ENCODE measurements at regions not wholly inside any gene's neighbourhood (a gene's known extent, or its start where the extent isn't known, plus 50 kb on each side); places are given as distances from the start of the nearest gene placed in this dataset.
"Not testable (repeated sequence)": the region's sequence is repeated elsewhere in the genome, so short reads cannot be mapped to it uniquely, and the experiment has no call there.

DNA sequence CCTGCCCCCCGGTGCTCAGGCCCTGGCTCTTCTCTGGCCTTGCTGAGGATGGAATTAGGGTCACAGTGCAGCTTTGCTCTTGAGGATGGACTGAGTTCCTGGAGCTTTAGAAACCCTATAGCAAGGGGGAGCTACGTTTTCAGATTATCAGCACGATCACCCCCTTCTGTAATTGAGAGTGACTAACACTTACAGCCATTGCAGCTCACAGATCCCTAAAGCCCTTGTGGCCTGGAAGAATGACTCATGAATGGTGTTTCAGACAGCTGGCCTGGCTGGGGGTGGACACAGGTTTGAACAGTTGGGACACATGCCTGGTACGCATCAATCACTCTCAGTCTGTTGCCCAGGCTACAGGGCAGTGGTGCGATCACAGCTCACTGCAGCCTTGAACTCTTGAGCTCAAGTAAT is 79.7 kb upstream of the IGFBP5 start:
- peak; percentile 53 for DNase-seq (ENCODE audit: low read depth)

- DNase-seq (ENCODE audit: low read depth): peak; percentile 37
These were observed 79.3 kb upstream of the IGFBP5 start for GRCh38 chr2:216774620-216775019.

GRCh38 chr2:216774180-216774579 is 78.8 kb upstream of the IGFBP5 start:
- DNase-seq (ENCODE audit: low read depth): no peak

DNA sequence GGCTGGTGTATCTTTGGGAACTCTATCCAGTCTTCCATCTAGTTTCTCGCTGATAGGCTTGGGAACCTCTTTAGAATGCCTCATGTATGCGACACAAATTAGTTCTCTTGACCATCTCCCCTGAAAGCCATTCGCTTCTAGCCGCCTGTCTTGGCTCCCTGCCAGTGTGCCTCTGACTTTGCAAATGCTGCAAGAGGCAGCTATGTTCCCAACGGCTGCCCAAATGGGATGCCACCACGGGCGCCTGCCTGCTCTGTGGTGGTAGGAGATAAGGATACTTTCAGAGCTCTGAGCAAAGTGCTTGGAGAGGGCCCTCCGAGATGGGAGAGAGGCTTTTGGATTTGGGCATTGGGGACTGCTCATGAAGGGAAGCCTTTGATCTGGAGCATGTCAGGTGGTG is 77.7 kb upstream of the IGFBP5 start:
- DNase-seq (ENCODE audit: low read depth): no peak

GRCh38 chr2:216770717-216771116 is 75.4 kb upstream of the IGFBP5 start:
- DNase-seq (ENCODE audit: low read depth): no peak

GRCh38 chr2:216770050-216770449 is 74.7 kb upstream of the IGFBP5 start:
- DNase-seq (ENCODE audit: low read depth): no peak

DNA sequence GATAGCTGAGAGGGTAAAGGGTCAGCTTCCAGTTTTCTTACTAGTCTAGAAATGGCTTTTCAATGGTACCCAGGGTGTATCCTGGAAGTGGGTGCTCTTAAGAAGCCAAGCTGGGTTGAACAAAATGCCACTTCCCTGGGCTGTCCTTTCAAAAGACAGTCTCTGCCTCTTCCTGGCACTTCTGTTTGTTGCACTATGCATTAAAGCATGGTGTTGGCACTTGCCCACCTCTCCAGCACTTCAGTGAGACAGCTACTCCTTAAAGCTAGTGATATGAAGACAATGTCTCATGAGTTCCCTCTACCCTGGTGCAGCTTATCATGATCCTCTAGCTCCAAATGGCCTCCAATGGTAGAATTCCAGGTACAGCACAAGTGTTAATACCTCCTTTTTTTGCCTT is 74.3 kb upstream of the IGFBP5 start:
- no peak for DNase-seq (ENCODE audit: low read depth)

DNA sequence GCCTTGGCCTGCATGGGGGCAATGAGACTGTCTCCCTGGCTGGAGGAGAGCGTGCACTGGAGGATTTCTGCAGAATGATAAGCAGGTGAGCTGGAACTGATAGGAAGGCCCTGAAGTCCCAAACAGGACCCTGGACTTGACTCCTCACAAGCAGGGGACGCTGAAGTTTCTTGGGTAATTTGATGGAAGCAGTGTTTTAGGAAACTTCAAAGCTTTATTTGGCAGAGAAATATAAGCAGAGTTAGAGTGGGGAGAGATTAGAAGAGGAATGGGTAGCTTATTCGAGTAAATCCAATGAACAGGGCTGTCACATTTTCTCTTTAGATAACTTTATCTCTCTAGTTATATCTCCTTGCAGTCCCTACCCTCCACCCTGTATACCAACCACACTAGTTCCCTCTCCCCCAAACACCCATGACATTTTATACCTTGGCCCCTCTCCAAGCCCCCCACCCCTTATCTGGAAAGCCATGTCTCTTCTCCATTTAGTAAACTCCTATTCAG is 73.6 kb upstream of the IGFBP5 start:
- DNase-seq (ENCODE audit: low read depth): peak; percentile 11

GRCh38 chr2:216765761-216766262 is 70.5 kb upstream of the IGFBP5 start:
- DNase-seq (ENCODE audit: low read depth): no peak

DNA sequence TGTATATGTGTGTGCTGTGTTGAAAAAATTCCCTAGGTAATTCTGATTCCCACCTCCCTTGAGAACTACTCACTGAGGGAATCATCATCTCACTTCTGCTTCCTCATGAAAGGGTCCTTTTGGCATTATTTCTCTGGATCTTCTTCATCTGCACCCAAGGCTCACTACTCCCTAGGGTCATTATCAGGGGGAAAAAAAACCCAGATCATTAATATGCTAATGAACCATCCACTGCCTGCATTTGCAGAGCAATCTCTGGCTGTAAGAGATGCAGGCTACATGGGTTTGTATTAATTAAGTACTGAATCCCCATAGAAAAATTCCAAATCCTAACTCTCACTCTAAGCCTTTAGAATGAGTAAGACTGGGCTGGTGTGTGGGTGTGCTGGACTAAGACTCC is 68.0 kb upstream of the IGFBP5 start:
- no peak for DNase-seq (ENCODE audit: low read depth)

- DNase-seq (ENCODE audit: low read depth): no peak
These were observed 66.5 kb upstream of the IGFBP5 start for GRCh38 chr2:216761809-216762208.

- no peak for DNase-seq (ENCODE audit: low read depth)
These were observed 65.8 kb upstream of the IGFBP5 start for GRCh38 chr2:216761133-216761532.

DNA sequence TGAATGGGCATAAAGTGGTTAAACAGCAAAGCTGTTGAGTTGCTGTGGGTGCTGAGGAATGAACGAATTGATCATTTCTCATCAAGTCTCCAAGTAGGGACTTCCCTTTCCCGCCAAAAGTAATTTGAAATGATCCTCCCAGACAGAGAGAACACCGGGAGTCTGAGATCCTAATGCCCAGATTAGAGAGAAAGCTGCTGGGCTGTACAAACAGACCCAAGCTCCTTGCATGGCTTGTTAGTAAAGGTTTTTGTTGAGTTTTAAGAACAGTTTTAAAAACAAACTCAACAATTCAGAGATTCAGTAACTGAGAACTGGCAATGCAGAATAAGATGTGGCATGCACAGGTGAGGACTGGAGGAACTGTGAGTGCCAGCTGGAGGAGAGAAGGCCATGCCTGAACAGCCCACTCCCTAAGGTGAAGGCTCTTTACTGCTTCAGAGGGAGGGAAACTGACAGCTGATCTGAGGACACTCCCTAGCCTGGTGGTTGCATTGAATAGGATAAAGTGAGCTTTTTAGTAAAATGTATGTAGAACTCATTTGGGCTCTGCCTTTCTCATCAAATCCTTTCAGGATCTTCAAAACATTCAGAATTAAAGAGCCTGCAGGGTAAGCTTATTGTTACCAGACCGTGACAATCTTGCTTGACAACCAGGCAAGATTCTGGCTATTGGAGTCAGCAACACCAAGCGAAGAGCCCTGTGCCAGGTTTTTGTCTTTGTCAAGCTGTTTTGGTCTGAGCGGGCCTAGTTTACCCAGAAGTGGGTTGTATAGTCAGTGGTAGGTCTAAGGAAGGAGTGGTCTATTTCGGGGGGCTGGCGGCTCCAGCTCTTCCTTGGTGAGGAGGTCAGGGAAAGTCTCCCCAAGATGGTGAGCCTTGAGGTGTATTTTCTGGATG is 63.2 kb upstream of the IGFBP5 start:
- no peak for DNase-seq (ENCODE audit: low read depth)

GRCh38 chr2:216757532-216757931 is 62.2 kb upstream of the IGFBP5 start:
- DNase-seq (ENCODE audit: low read depth): no peak

GRCh38 chr2:216756435-216756834 is 61.1 kb upstream of the IGFBP5 start:
- no peak for DNase-seq (ENCODE audit: low read depth)

DNA sequence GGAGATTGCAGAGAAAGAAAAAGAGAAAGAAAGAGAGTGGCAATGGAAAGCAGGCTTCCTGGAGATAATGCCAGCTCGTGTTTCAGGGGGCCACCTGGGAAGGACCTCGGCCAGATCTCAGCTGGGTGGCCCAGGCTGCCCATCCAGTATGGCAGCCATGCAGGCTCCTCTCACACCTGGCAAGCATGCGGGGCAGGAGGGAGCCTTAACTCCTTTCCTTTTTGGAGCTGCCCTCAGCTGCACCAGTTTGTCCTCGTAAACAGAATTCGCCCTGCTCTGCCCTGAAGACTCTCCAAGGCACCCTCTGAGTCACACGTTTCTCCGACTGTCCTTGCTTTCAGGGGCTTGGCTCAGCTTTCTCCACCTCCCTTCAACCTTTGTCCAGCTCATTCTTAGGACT is 59.5 kb upstream of the IGFBP5 start:
- DNase-seq (ENCODE audit: low read depth): no peak

- no peak for DNase-seq (ENCODE audit: low read depth)
These were observed 59.0 kb upstream of the IGFBP5 start for GRCh38 chr2:216754336-216754735.

GRCh38 chr2:216752855-216753505 is 57.6 kb upstream of the IGFBP5 start:
- DNase-seq (ENCODE audit: low read depth): no peak

- not testable (repeated sequence) for DNase-seq (ENCODE audit: low read depth)
These were observed 55.4 kb upstream of the IGFBP5 start for GRCh38 chr2:216750750-216751149.

DNA sequence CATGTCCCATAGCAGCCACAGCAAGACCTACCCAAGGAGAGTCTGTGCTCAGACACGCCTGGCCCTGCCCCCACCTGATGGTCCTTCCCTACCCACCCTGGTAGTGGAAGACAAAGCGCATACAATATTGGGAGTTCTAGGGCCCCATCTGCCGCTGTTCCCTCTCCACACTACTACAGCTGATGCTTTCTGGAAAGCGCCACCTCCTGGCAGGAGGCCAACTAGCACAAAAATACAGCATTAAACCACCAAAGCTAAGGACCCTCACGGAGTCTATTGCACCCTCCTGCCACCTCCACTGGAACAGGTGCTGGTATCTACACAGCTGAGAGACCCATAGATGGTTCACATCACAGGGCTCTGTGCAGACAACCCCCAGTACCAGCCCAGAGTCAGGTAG is 50.9 kb upstream of the IGFBP5 start:
- DNase-seq (ENCODE audit: low read depth): not testable (repeated sequence)

GRCh38 chr2:216745453-216745852 is 50.1 kb upstream of the IGFBP5 start:
- DNase-seq (ENCODE audit: low read depth): no peak

Data from fibroblast of gingiva (primary cell).